NCI-H2081 (cell line): ENCODE measurements at regions not wholly inside any gene's neighbourhood (a gene's known extent, or its start where the extent isn't known, plus 50 kb on each side); places are given as distances from the start of the nearest gene placed in this dataset.

Experiments
- DNase-seq, 2 experiments: peaks; one replicate each; lab custom pipeline; 2025; lab: John Stamatoyannopoulos, UW

DNA sequence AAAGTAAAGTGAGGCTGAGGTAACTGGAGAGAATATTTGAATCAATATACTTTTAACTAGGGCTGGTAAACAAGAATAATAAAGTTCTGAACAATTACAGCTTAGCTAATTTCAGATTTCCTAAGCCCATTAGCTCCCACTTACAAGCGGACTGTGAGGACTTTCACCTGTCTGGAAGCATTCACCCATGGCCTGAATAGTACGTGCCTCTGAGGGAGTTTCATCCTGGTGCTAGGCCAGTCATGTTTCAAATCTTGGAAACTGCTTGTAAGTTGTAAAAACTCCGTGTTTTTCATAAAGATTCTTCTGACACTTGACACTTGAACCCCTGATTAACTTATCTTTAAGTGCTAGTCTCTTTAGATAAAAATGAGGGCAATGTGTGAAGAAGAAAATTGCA, 975.2 kb upstream of the GHITM start:
- DNase-seq: no peak

DNA sequence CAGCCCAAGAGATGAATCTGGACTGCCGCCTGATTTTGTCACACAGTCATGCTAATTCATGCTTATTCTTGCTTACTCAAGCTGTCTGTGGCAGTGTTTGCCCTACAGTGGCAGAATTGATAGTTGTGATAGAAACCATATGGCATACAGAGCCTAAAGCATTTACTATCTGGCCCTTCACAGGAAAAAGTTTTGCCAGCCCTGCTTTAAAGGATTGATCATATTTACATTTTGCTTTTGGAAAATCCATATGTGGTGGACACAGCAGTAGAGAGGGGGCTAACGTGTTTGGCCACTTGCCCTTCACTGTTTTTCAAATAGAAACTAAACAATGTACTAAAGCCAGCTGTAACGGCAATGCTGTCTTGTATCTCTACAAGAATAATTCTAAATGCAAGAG, 974.0 kb upstream of the GHITM start:
- peak; percentile 2 to 63 for DNase-seq

DNA sequence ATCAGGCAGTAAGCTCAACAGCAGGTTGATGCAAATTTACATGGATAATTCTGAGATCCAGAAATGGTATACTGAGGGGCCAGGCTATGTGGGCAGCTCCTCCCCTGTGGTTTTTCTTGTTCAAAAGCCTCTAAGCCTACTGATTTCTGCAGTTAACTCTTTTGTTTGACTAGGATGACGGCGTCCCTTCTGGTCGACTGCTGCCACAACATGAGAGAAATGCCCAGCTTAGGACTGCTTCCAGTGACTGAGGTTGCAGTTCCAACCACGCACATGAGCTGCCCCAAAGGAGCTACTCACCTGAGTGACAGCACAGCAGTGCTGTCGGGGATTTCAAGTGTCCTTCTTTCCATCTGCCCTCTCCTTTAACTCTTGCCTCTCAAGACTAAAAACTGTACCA, 973.0 kb upstream of the GHITM start:
- DNase-seq: peak; percentile 3 to 53

DNA sequence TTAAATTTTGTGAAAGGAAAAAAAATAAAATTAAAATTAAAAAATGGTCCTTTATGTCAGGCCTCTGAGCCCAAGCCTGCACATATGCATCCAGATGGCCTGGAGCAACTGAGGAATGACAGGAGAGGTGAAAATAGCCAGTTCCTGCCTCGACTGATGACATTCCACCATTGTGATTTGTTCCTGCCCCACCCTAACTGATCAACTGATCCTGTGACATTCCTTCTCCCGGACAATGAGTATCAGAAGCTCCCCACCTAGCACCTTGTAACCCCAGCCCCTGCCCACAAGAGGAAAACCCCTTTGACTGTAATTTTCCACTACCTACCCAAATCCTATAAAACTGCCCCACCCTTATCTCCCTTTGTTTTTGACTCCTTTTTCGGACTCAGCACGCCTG, 972.2 kb upstream of the GHITM start:
- no peak for DNase-seq

DNA sequence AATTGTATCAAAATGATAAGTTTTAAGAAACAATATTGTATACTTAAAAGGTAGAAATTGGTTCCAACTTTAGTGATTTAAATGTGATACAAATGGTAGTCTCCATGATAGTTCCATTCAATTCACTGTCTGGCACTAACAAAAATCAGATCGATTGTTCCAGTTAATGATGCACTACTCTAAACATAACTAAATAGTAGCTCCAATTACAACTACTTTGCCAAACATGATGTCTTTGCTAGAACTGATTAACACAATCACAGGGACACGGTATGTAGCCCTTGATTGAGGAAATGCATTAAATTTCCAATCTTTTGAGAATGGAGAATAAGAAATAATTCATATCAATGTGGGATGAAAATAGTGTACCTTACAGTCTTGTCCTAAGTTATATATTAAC, 962.4 kb upstream of the GHITM start:
- DNase-seq: no peak

DNA sequence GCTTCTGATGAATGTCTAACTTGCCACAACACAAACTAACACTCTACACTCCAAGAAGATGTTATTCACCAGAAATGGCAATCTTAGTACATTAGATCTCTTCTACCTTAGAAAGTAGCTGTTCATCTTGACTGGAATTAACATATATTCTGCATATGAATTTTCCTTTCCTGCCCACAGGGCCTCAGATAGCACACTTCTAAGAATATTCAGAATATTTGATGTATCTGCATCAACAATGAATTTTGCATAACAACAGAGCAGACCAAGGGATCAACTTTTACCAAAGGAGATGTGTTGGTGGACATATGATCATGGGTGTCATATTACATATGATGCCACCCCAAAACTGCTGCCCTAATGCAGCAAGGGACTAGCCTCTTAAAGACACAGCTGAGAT, 960.8 kb upstream of the GHITM start:
- DNase-seq: no peak

DNA sequence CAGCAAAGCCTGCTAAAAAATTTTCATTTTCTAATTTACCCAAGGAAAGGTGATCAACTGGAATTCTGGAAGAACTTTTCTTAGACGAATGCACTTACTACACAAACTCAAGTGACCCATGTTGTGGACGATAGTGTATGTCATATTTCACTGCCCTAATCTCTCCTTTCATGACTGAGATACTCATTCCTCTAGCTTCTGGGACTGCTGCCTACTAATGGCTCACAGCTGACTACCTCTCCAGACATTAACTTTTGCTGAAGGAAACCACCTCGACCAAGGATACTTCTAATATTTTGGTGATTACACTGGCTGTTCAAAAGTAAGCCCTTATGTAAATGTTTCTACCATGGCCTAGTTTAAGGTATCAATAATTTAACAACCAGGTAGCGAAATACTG, 959.9 kb upstream of the GHITM start:
- DNase-seq: no peak

DNA sequence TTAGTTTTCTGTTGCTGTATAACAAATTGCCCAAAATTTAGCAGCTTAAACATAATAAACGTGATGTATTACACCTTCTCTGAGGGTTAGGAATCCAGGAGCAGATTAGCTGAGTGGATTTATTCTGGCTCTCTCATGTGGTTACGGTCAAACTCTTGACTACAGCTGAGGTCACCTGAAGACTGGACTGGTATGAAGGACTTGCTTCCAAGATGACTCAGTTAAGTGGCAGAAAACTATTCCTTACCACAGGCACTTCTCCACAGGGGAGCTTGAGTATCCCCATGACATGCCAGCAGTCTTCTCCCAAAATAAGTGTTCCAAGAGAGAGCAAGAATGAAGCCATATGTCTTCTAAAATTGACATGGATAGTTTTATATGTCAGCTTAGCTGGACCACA, 957.2 kb upstream of the GHITM start:
- no peak for DNase-seq

DNA sequence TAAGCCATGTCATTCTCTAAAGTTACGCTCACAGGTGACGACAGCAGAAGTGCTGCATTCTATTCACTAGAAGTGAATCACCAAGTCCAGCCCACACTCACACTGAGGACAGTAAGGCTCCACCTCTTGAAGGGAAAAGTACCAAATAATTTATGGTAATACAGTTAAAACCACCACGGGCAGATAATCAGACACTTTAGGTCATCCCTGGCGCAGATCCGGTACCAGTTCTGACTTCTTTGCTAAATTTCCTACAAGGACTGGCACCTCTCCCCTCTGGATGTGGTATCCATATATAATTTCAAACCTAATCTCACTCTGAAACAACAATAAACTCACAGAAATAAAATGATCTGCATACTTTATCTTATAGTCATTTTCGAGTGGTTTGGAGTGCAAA, 954.7 kb upstream of the GHITM start:
- no peak for DNase-seq

DNA sequence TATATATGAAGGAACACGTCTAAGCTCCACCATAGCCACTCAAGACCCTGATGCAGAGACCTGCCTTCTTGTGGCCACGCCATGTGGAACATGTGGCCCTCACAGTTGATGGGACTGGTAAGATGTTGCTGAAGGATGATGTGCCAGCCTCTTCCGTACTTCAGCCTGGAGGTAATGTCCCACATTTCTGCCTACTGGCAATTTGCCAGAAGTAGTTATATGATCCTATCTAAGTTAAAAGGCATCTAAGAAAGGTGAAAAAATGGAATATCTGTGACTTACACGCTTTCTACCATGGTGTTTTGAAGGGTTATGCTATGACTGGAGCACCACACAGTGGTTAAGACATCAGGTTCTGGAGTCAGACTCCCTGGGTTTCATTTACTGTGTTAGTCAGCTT, 948.7 kb upstream of the GHITM start:
- no peak for DNase-seq

DNA sequence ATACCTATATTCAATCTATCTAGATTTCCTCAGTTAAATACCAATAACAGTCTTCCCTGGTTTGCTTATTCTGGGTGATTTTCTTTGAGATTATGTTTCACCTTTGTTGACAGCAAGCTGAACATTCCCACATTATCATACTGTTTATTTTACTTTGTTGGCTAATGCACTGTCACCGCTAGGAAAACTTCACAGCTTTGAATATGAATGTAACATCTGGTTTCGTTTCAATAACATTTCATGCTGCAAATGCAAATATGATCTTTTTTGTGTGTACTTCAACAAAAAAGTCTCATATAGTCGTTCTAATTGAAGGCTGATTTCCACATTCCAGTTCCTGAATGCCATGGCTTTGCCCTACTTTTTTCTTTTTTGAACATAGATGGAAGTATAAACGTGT, 946.3 kb upstream of the GHITM start:
- no peak for DNase-seq

DNA sequence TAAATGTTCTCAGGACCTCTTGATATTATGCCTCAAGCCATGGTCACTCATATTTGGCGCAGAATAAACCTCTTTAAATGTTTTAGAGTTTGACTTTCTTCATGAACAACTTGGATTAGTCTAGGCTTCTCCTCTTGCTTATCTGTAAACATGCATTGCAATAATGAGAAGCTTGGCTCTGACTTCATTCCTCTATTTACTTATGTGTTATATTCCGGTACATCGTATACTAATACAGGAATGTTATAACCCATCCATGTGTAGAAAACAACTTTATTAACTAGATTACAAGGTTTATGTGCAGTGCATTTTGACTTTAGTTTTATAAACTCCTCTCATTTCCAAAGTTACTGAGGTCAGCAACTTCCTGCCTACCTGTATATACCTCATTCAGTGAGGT, 944.3 kb upstream of the GHITM start:
- DNase-seq: no peak

DNA sequence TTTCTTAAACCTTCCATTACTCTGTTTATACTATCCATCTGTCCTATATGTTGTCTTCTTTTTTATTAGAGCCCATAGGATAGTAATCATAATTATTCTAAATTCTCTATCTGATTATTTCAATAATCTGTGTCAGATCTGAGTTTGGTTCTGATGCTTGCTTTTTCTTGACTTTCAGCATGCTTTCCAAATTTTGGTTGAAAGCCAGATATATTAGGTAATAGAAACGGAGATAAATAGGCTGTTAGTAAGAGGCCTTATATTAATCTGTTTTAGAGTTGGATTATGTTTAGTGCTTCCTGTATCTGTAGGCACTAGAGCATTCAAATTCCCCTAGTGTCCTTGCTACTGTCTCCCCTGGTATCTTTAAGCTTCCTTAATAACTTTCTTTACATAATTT, 939.9 kb upstream of the GHITM start:
- DNase-seq: no peak

DNA sequence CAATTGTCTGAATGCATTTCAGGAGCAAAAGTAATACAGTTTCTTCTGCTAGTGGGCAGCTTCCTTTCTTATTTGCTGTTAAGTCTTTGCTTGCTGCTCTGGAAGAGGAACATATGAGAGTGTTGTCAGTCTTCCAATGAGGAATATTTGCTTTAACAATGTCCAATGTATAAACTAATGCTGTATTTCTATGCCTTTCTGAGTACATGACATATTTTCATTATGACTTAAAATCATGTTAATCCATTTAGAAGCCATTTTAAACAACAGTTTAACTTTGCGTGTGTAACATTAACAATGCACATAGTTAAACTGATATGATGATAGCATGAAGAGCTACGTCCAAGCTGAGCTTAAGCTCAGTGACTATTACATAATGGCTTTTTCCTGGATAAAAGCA, 933.4 kb upstream of the GHITM start:
- DNase-seq: no peak

DNA sequence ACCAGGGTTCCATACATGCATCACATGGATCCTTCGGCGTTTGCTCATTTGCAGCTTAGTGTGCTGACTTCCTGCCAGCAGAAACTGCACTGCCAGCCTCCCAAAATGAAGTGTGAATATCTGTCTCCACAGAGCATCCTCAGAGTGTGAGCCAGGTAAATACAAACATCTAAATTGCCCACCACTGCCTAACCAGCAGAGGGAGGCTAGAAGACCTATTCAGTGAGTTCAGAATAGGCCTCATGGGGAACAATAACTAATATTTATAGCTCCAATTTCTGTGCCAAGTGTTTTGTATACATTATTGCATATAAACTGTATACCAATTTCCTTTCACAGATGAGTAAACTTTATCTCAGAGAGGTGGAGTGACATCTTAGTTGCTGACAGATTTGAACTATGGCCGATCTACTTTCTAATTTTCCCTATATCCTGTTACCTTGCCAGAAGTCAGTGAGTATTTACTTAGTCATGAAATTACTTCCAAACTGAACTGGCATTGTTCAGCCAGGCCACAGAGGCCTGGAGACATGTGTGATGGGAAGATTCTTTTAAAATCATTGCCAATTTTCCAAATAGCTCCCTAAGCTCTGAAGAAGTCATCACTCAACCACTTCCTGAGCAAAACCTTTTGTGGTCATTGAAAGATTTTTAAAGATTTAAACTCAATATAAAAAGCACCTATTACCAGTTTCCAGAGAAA, 926.5 kb upstream of the GHITM start:
- peak in 1 of 2 experiments; percentile 9 for DNase-seq

DNA sequence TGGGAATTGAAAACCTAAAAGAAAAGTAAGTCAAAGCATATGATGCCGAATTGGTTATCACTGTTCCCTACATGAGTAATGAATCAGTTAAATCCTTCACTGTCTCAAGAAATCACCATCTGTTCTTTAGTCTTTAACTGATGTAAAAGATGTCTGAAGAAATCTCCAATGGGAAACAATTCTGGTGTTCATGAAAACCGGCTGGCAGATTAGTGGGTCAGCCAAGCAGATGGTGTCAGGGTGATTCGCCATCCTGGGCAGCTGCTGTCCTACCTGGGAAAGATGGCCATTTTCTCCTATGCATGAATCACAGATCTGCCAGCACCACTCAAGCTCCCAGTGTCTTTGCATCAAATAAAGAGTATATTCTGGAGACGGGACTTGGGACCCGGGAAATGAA, 925.2 kb upstream of the GHITM start:
- DNase-seq: no peak

DNA sequence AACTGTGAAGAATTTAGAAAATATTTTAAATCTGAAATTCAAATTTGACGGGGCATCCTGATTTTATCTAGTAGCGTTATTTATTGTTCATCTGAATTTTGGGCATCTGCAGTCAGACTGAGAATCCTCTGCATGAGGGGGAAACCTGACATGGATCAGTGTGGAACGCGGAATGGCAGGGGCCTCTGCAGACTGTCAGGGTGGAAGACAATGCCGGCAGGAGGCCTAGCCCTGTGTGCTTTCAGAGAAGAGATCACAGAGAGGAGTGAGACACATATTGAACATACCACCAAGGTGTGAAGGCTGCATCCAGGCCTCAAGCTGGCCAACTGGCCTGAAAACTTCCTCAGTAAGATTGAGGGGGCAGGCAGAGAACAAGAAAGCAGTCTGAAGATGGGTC, 921.1 kb upstream of the GHITM start:
- no peak for DNase-seq

DNA sequence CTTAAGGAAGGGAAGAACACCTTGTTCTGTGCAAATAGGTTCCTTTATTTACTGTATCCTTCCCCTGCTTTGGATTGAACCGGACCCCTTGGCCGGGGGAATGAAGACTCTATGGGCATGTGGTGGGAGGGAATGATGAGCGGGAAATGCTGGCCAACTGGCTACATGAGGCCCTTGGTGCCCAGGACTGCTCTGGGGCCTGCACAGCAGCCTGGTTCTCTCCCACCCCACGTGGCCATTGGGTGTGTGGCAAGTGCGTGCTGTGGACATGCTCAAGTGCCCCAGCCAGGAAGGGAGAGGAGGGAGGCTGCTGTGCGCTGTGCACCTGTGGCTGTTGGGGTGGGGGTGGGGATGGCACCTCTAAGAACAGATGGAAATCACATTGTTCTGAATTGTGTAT, 917.0 kb upstream of the GHITM start:
- DNase-seq: no peak

DNA sequence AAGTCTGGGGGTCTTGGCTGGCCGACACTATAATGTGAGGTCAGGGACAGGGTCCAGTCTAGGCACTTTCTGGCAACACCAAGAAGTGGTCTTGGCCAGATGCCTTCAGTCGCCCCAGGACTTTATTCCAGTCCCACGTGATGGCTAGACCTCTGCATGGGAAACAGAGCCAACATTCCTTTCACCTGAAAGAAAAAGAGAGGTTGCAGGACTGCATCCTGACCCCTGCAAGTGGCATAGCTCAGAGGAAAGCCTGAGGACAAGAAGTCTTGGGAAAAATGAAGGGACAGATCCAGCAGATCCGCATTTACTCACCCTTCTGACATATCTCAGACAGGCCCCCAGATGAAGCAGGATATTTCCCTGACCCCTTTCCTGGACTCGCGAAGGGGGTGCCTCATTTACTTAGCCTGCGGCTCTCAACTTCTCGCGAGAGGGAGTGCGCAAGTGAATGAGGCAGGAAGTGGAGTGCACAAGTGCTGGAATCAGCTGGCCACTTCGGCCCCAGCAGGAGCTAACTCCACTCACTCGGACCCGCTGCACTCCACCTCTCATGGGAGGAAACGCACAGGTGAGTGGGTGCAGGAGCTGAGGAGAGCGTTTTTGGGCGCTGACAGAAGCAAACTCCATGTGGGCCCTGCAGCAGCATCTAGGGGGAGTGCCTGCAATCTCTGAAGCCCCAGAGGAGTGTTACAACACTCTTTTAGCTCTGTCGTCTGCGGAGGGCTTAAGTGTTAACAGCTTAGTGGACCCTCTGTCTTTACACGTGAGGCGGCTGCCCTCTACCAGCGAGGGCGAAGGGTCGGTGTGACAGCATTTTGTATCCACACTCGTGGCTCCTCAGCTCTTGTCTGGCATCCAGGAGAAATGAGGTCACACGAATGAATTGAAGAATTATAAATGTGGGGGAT, 916.2 kb upstream of the GHITM start:
- no peak for DNase-seq

DNA sequence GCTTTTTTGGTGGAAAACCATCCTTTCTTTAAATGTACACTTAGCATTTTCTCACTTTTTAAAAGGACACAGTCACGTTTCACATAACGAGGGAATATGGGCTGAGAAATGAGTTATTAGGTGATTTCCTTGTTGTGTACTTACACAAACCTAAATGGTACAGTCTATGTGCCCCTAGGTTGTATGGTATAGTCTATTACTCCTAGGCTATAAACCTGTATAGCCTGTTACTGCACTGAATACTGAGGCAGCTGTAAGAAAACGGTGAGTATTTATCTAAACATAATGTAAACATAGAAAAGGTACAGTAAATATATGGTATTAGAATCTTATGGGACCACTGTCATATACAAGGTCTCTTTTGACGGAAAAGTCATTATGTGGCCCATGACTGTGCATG, 913.5 kb upstream of the GHITM start:
- no peak for DNase-seq

DNA sequence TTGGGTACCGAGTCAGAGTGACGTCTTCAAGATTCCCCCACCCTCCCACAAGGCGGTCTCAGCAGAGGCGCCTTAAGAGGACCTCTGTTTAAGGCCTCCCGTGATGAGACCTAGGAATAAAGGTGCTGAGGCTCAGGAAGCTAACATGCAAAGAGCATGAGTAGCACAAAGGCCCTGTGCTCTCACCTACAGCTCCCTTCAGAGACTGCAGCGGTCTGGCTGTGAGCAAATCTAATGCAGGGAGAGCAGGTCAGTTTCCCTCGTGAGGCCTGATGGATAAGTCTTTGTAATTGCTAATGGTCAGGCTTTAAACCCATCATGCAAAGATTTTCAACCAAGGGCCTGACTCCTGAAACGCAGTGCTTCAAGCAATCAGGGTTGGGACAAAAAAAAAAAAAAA, 909.3 kb upstream of the GHITM start:
- no peak for DNase-seq

DNA sequence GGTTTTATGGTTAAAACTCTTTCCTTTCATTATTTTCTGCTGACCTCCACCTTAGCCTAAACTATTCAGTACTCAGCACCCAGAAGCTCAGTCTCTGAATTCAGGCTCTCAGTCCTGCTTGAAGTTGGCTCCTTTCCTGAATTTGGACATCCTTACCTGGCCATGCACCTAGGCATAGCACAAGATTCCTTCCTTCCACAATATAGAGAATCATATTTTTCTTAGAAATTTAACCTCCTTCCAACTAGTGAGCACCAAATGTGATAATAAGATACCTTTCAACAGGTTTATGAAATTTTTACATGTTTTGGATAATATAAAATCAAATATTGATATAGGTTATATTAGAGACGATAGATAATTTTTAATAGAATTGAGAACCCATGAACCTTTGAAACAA, 905.6 kb upstream of the GHITM start:
- no peak for DNase-seq

DNA sequence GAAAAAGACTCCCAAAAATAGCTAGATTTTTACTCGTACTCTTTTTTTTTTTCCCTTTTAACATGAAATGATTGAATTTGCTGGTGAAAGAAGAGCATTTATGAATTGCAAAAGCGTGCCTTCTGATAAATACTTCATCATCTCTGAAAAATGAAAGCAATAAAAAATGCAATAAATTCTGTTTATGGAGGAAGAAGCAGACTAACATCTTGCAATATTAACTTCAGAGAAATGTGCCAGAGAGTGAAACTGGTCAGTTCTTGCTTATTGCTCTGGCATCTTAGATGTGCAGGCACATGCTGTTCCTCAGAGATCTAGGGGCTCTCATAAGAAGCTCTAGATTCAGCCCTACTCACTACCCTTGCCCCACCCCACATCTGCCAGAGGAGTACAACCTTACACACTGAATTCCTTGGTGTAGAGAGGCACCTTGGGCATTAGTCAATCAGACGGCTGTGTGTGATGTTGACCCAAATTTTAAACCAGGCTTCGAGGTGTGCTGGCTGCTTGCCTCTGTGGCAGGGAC, 891.1 kb upstream of the GHITM start:
- no peak for DNase-seq
